Endodermal cell (in vitro differentiated cells): ENCODE measurements at regions not wholly inside any gene's neighbourhood (a gene's known extent, or its start where the extent isn't known, plus 50 kb on each side); places are given as distances from the start of the nearest gene placed in this dataset.

Experiments used
- DNase-seq: peaks from one replicate; pipeline ENCODE4 v3.0.0-alpha.2; 2017
- H3K27ac ChIP-seq: 2 replicates; pipeline ENCODE4 v1.5.1; 2013; ENCODE audit warnings: mild to moderate bottlenecking, low read depth, low read length, moderate library complexity
- H3K27me3 ChIP-seq: 2 replicates; pipeline ENCODE4 v1.6.1; 2013; ENCODE audit warnings: mild to moderate bottlenecking, low read length, moderate library complexity; ENCODE audit not compliant: insufficient read depth, control insufficient read depth, poor library complexity, severe bottlenecking
- H3K36me3 ChIP-seq: 2 replicates; pipeline ENCODE4 v1.7.0; 2013; ENCODE audit warnings: mild to moderate bottlenecking, low read length, moderate library complexity; ENCODE audit not compliant: control insufficient read depth, insufficient read depth
- H3K4me1 ChIP-seq: one replicate; pipeline ENCODE4 v1.7.0; 2013; ENCODE audit warnings: low read length; ENCODE audit not compliant: control insufficient read depth, insufficient read depth
- H3K4me3 ChIP-seq: 2 replicates; pipeline ENCODE4 v1.5.1; 2013; ENCODE audit warnings: mild to moderate bottlenecking, low read length, moderate library complexity
- H3K9ac ChIP-seq: 2 replicates; pipeline ENCODE4 v1.6.1; 2013; ENCODE audit warnings: mild to moderate bottlenecking, low read length, moderate library complexity; ENCODE audit not compliant: poor library complexity, severe bottlenecking; ENCODE audit errors: extremely low read depth
- H3K9me3 ChIP-seq: 2 replicates; pipeline ENCODE4 v1.6.1; 2013; ENCODE audit warnings: mild to moderate bottlenecking, low read length, moderate library complexity; ENCODE audit not compliant: control insufficient read depth
- H3K27ac Mint-ChIP-seq: 2 replicates; pipeline ENCODE4 v1.8.0; 2020; ENCODE audit warnings: mixed read lengths
- H3K27me3 Mint-ChIP-seq: 2 replicates; pipeline ENCODE4 v1.8.0; 2021; ENCODE audit warnings: mild to moderate bottlenecking, mixed read lengths; ENCODE audit not compliant: insufficient read depth
- H3K36me3 Mint-ChIP-seq: 2 replicates; pipeline ENCODE4 v1.8.0; 2020; ENCODE audit warnings: low read depth, mixed read lengths
- H3K4me1 Mint-ChIP-seq: 2 replicates; pipeline ENCODE4 v1.8.0; 2020; ENCODE audit warnings: mixed read lengths
- H3K4me3 Mint-ChIP-seq: 2 replicates; pipeline ENCODE4 v1.8.0; 2020; ENCODE audit warnings: mild to moderate bottlenecking, moderate library complexity, mixed read lengths
- H3K9me3 Mint-ChIP-seq: 2 replicates; pipeline ENCODE4 v1.8.0; 2020; ENCODE audit warnings: mild to moderate bottlenecking, mixed read lengths
- CTCF ChIP-seq: fragments of 200-600 bp; sonication (generic); conservative IDR thresholded peaks from 2 replicates; pipeline ENCODE4 v1.5.0; 2021; ENCODE audit warnings: antibody characterized with exemption, mild to moderate bottlenecking
- WGBS, 2 experiments: methylation state at CpG; one replicate each; pipeline versions ENCODE4 v1.1.5 to v1.1.7; 2013; ENCODE audit warnings: missing lambda C conversion rate in 2 of 2, mixed read lengths in 1 of 2; ENCODE audit not compliant: insufficient coverage in 1 of 2, insufficient read length in 1 of 2; 5-methylcytosine and 5-hydroxymethylcytosine counted together

GRCh38 chr18:7307526-7307925 is 76.6 kb downstream of the LRRC30 start:
- no peaks in the 10 kb centered on the region for H3K36me3 ChIP-seq
- Mint-ChIP-seq H3K4me3 (no peak overlapping the region), H3K27ac (no peak overlapping the region), H3K36me3 (no peaks in the 10 kb centered on the region), H3K27me3 (peaks cover 9% of the 10 kb centered on the region), H3K9me3 (no peaks in the 10 kb centered on the region), H3K4me1 (peaks cover 3% of the 10 kb centered on the region)
- WGBS, 2 experiments, result 94% methylated on average over 8 of the region's 8 CpGs; no CpG with 5 or more reads in 1 of the 2 experiments
- no peaks in the 10 kb centered on the region for H3K4me1 ChIP-seq
- H3K9ac ChIP-seq, result no peak overlapping the region
- H3K27ac ChIP-seq, result no peak overlapping the region
- H3K9me3 ChIP-seq, result peaks cover 2% of the 10 kb centered on the region
- DNase-seq, result no peak
- H3K27me3 ChIP-seq, result no peaks in the 10 kb centered on the region
- no peak overlapping the region for H3K4me3 ChIP-seq
- TF ChIP-seq CTCF, result no peak

GRCh38 chr18:7317804-7318231 is 86.9 kb downstream of the LRRC30 start:
- 89 to 98% methylated on average over 6 of the region's 6 CpGs for WGBS, 2 experiments
- no peak overlapping the region for H3K4me3 ChIP-seq
- H3K27me3 ChIP-seq, result no peaks in the 10 kb centered on the region
- H3K36me3 ChIP-seq, result no peaks in the 10 kb centered on the region
- Mint-ChIP-seq H3K4me1 (no peaks in the 10 kb centered on the region), H3K36me3 (no peaks in the 10 kb centered on the region), H3K9me3 (no peaks in the 10 kb centered on the region), H3K27ac (no peak overlapping the region), H3K27me3 (no peaks in the 10 kb centered on the region), H3K4me3 (no peak overlapping the region)
- no peak for DNase-seq
- H3K9me3 ChIP-seq, result no peaks in the 10 kb centered on the region
- H3K4me1 ChIP-seq, result no peaks in the 10 kb centered on the region
- no peak overlapping the region for H3K27ac ChIP-seq
- no peak for TF ChIP-seq CTCF
- no peak overlapping the region for H3K9ac ChIP-seq

- no peak for DNase-seq
- 92 to 93% methylated on average over 10 of the region's 10 CpGs for WGBS, 2 experiments
- no peaks in the 10 kb centered on the region for H3K27me3 ChIP-seq
- Mint-ChIP-seq H3K36me3 (no peaks in the 10 kb centered on the region), H3K4me1 (peaks cover under 1% of the 10 kb centered on the region), H3K4me3 (no peak overlapping the region), H3K27me3 (no peaks in the 10 kb centered on the region), H3K27ac (no peak overlapping the region), H3K9me3 (no peaks in the 10 kb centered on the region)
- no peak overlapping the region for H3K4me3 ChIP-seq
- no peaks in the 10 kb centered on the region for H3K4me1 ChIP-seq
- TF ChIP-seq CTCF, result no peak
- no peaks in the 10 kb centered on the region for H3K36me3 ChIP-seq
- H3K9ac ChIP-seq, result no peak overlapping the region
- no peak overlapping the region for H3K27ac ChIP-seq
- H3K9me3 ChIP-seq, result no peaks in the 10 kb centered on the region
These were observed 88.3 kb downstream of the LRRC30 start for GRCh38 chr18:7319161-7319560.
